ENCODE measurements at regions not wholly inside any gene's neighbourhood (a gene's known extent, or its start where the extent isn't known, plus 50 kb on each side); places are given as distances from the start of the nearest gene placed in this dataset.

DNA sequence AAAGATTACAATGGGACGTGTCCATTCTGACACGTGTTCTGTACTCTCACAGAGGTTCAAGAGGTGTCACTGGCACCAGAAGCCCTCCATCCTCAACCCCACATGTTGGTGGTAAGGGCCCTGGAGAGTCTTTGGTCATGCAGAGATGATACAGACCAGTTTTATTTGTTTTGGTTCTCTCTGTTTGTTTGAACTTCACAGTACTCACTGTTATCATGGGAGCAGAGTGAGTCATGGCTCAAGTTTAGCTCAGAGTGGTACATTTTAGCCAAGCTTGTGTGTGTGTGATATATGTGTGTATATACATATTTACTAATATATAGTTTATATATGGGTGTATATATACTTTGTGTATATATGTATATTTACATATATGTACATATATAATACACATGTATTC is 935.6 kb downstream of the GRID1 start:
- TF ChIP-seq, protein P1, sequence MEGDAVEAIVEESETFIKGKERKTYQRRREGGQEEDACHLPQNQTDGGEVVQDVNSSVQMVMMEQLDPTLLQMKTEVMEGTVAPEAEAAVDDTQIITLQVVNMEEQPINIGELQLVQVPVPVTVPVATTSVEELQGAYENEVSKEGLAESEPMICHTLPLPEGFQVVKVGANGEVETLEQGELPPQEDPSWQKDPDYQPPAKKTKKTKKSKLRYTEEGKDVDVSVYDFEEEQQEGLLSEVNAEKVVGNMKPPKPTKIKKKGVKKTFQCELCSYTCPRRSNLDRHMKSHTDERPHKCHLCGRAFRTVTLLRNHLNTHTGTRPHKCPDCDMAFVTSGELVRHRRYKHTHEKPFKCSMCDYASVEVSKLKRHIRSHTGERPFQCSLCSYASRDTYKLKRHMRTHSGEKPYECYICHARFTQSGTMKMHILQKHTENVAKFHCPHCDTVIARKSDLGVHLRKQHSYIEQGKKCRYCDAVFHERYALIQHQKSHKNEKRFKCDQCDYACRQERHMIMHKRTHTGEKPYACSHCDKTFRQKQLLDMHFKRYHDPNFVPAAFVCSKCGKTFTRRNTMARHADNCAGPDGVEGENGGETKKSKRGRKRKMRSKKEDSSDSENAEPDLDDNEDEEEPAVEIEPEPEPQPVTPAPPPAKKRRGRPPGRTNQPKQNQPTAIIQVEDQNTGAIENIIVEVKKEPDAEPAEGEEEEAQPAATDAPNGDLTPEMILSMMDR (IDR thresholded peaks at IDR 0.05), result no peak
- H3K4me3 ChIP-seq, result no peak overlapping the region
- no peak for DNase-seq (ENCODE audit: low spot score)

DNA sequence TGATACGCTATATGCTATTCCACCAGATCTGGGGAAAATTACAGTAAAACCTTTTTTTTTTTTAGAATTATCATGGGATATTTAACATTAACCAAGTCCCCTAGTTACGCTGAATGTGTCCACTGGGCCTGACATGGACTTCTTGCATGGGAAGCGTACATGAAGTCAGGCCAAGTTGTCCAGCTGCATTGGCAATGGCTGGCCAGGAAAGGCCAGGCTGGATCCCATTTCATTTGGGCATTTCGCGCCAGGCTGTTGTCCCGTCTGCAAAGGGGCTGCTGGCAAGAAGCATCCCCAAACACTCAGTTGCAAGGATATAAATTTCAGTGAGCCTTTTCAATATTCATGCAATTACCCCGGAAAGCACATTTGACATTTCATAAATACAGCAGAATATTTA is 933.3 kb downstream of the GRID1 start:
- H3K27ac ChIP-seq, result no peak overlapping the region
- H3K36me3 ChIP-seq, result no peaks in the 10 kb centered on the region
- no peaks in the 10 kb centered on the region for H3K27me3 ChIP-seq
- DNase-seq (ENCODE audit: low spot score), result no peak
- no peak overlapping the region for H3K4me3 ChIP-seq
- H3K9me3 ChIP-seq, result no peaks in the 10 kb centered on the region
- TF ChIP-seq, protein P1 (IDR thresholded peaks at IDR 0.05), result no peak
- no peaks in the 10 kb centered on the region for H3K4me1 ChIP-seq

More for the DNA sequence above, 935.6 kb downstream of the GRID1 start:
- Histone ChIP-seq H3K9me3 (no peaks in the 10 kb centered on the region), H3K4me1 (no peaks in the 10 kb centered on the region), H3K27me3 (no peaks in the 10 kb centered on the region), H3K27ac (no peak overlapping the region), H3K36me3 (no peaks in the 10 kb centered on the region)

GRCh38 chr10:85444868-85445267 is 921.7 kb downstream of the GRID1 start:
- H3K9me3 ChIP-seq, result no peaks in the 10 kb centered on the region
- H3K4me1 ChIP-seq, result no peaks in the 10 kb centered on the region
- TF ChIP-seq, protein P1 (IDR thresholded peaks at IDR 0.05), result no peak
- H3K27ac ChIP-seq, result no peak overlapping the region
- no peaks in the 10 kb centered on the region for H3K36me3 ChIP-seq
- no peak for DNase-seq (ENCODE audit: low spot score)
- H3K27me3 ChIP-seq, result no peaks in the 10 kb centered on the region
- no peak overlapping the region for H3K4me3 ChIP-seq

DNA sequence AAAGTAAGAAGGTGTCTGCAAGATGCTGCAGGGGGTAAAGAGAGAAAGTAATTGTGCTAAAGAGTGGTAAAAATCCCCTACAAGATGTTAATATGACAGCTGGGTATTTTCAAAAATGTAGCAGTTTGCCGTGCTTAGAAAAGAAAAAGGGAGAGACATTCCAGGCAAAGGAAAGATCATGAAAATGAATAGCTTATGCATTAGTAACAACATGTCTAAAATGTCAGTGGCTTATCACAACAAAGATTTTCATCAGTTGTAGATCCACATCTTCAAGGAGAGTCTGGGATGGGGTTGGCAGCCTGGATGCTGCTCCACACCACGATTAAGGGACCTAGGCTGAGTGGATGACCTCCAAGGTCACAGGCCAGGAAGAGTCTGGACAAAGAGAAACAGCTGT is 920.9 kb downstream of the GRID1 start:
- no peaks in the 10 kb centered on the region for H3K4me1 ChIP-seq
- no peaks in the 10 kb centered on the region for H3K36me3 ChIP-seq
- no peak overlapping the region for H3K4me3 ChIP-seq
- no peak for DNase-seq (ENCODE audit: low spot score)
- TF ChIP-seq, protein P1 (IDR thresholded peaks at IDR 0.05), result no peak
- H3K9me3 ChIP-seq, result no peaks in the 10 kb centered on the region
- no peak overlapping the region for H3K27ac ChIP-seq
- no peaks in the 10 kb centered on the region for H3K27me3 ChIP-seq

DNA sequence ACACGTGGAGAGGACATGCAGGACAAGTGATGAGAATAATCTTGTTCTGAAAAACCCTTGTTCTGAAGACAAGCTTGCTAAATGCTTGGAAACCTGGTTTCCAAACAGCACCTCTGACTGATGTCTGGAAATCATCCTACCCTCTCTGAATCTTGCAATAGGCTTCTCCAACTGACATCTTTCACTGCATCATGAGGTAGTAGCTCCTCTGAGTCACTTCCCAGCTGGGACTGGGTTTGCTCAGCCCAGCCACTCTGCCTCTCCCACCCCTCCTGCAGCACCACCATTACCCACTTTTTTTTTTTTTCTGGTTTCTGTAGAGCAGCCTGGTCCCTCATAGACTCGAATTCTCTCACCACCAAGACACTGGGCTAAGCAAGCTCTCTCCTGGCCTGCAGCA is 919.8 kb downstream of the GRID1 start:
- Histone ChIP-seq H3K27ac (no peak overlapping the region), H3K9me3 (no peaks in the 10 kb centered on the region), H3K27me3 (no peaks in the 10 kb centered on the region), H3K36me3 (no peaks in the 10 kb centered on the region), H3K4me3 (no peak overlapping the region), H3K4me1 (no peaks in the 10 kb centered on the region)
- DNase-seq (ENCODE audit: low spot score), result no peak
- TF ChIP-seq, protein P1 (IDR thresholded peaks at IDR 0.05), result no peak

- no peaks in the 10 kb centered on the region for H3K4me1 ChIP-seq
- no peak overlapping the region for H3K27ac ChIP-seq
- no peak for DNase-seq (ENCODE audit: low spot score)
- no peaks in the 10 kb centered on the region for H3K27me3 ChIP-seq
- no peaks in the 10 kb centered on the region for H3K36me3 ChIP-seq
- TF ChIP-seq, protein P1 (IDR thresholded peaks at IDR 0.05), result no peak
- no peaks in the 10 kb centered on the region for H3K9me3 ChIP-seq
- no peak overlapping the region for H3K4me3 ChIP-seq
Observed at GRCh38 chr10:85447690-85448089, 918.9 kb downstream of the GRID1 start.

Measured in right atrium auricular region (tissue), 2 donors.